IPS DF 4.7 (cell line): ENCODE measurements at regions not wholly inside any gene's neighbourhood (a gene's known extent, or its start where the extent isn't known, plus 50 kb on each side); places are given as distances from the start of the nearest gene placed in this dataset.

ENCODE experiments used
- DNase-seq: peaks from one replicate; pipeline ENCODE4 v3.0.0-alpha.2; 2013; ENCODE audit warnings: low spot score; ENCODE audit errors: extremely low read depth

- DNase-seq: no peak
Measured at GRCh38 chr1:59237900-59238299, 59.0 kb upstream of the FGGY start.

- DNase-seq: no peak
Measured at GRCh38 chr1:59238333-59238934, 58.5 kb upstream of the FGGY start.

- no peak for DNase-seq
Measured at GRCh38 chr1:59238993-59239392, 57.9 kb upstream of the FGGY start.

- no peak for DNase-seq
Measured at GRCh38 chr1:59241909-59242308, 55.0 kb upstream of the FGGY start.

- no peak for DNase-seq
Measured at GRCh38 chr1:59242370-59242769, 54.5 kb upstream of the FGGY start.

- DNase-seq: no peak
Measured at GRCh38 chr1:59243550-59243949, 53.3 kb upstream of the FGGY start.

GRCh38 chr1:59243978-59244377 is 52.9 kb upstream of the FGGY start:
- DNase-seq: no peak

- DNase-seq: no peak
Measured at GRCh38 chr1:59244891-59245290, 52.0 kb upstream of the FGGY start.
